SH-SY5Y (cell line): ENCODE measurements at regions not wholly inside any gene's neighbourhood (a gene's known extent, or its start where the extent isn't known, plus 50 kb on each side); places are given as distances from the start of the nearest gene placed in this dataset.

Source experiments
- GATA2 ChIP-seq: IDR thresholded peaks from 2 replicates; pipeline ENCODE4 v1.6.1; 2011; ENCODE audit warnings: mild to moderate bottlenecking, low read depth, low read length
- GATA3 ChIP-seq: IDR thresholded peaks from 2 replicates; pipeline ENCODE4 v1.6.1; 2011; ENCODE audit warnings: low read depth, mild to moderate bottlenecking, low read length, moderate library complexity

DNA sequence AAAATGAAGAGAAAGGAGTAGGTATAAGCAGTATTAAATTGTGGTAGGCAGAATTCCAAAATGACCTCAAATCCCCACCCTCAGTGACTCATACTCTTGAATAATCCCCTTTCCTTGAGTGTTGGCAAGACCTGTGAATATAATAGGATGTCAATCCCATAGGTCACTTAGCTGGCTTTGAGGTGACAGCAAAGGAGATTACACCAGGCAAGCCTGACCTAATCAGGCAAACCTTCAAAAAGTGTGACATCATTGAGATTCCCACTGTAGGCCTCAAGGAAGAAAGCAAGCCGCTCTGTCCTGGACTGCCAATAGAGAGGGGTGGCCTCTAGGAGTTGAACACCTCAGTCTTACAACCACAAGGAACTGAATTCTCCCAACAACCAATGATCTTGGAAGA is 535.2 kb downstream of the RBFOX1 start:
- no peak for TF ChIP-seq GATA2
- no peak for TF ChIP-seq GATA3
